CD4-positive, alpha-beta T cell (primary cell): ENCODE measurements at regions not wholly inside any gene's neighbourhood (a gene's known extent, or its start where the extent isn't known, plus 50 kb on each side); places are given as distances from the start of the nearest gene placed in this dataset.

Experiments
- ATAC-seq: fragments of 200-7000 bp; cut with Tn5 transposase; one replicate; pipeline ENCODE4 v1.10.0; 2022; ENCODE audit warnings: mild to moderate bottlenecking; ENCODE audit not compliant: poor library complexity
- CTCF ChIA-PET: fragments of 350-600 bp; sonication (Branson Sonifier 250); formaldehyde crosslinking; loops from one replicate; lab custom pipeline; 2021; ENCODE audit warnings: antibody characterized with exemption, inconsistent platforms; lab: Charles Lee
- POLR2A ChIA-PET: fragments of 350-600 bp; sonication (Branson Sonifier 250); formaldehyde crosslinking; loops from one replicate; lab custom pipeline; 2021; ENCODE audit warnings: antibody characterized with exemption, inconsistent platforms; lab: Charles Lee
- DNase-seq, 14 experiments: peaks; one replicate each; pipeline ENCODE4 v3.0.0-alpha.2; 2013 to 2020; ENCODE audit warnings: mixed read lengths in 2 of 14
- H3K27ac ChIP-seq, 2 donors: one replicate each; pipeline versions ENCODE4 v1.5.1 to v1.7.0; 2013; ENCODE audit warnings: low read length in 2 of 2, low read depth in 1 of 2, mild to moderate bottlenecking in 1 of 2
- H3K27me3 ChIP-seq, 2 experiments: 1 replicate in 1 of 2; 2 replicates in 1 of 2; pipeline versions ENCODE4 v1.6.1 to v1.7.0; 2013; ENCODE audit warnings: low read length in 2 of 2, control low read depth in 1 of 2, mild to moderate bottlenecking in 1 of 2, moderate library complexity in 1 of 2; ENCODE audit not compliant: insufficient read depth in 2 of 2, control insufficient read depth in 1 of 2
- H3K36me3 ChIP-seq: one replicate; pipeline ENCODE4 v1.6.1; 2013; ENCODE audit warnings: low read length, control low read depth; ENCODE audit not compliant: insufficient read depth
- H3K4me1 ChIP-seq: one replicate; pipeline ENCODE4 v1.6.1; 2013; ENCODE audit warnings: low read length, control low read depth; ENCODE audit not compliant: insufficient read depth
- H3K4me3 ChIP-seq: one replicate; pipeline ENCODE4 v1.5.1; 2013; ENCODE audit warnings: mild to moderate bottlenecking, low read length, moderate library complexity
- H3K9me3 ChIP-seq, 2 experiments: 1 replicate in 1 of 2; 2 replicates in 1 of 2; pipeline versions ENCODE4 v1.6.1 to v1.7.0; 2013; ENCODE audit warnings: low read length in 2 of 2, mild to moderate bottlenecking in 2 of 2, control low read depth in 1 of 2, moderate library complexity in 1 of 2; ENCODE audit not compliant: control insufficient read depth in 1 of 2, insufficient read depth in 1 of 2
- H3K27ac Mint-ChIP-seq: one replicate; pipeline ENCODE4 v1.8.0; 2020; ENCODE audit warnings: mixed read lengths
- H3K27me3 Mint-ChIP-seq: one replicate; pipeline ENCODE4 v1.8.0; 2021; ENCODE audit warnings: mixed read lengths
- H3K36me3 Mint-ChIP-seq: one replicate; pipeline ENCODE4 v1.8.0; 2021; ENCODE audit warnings: low read depth, mixed read lengths
- H3K4me1 Mint-ChIP-seq: one replicate; pipeline ENCODE4 v1.8.0; 2021; ENCODE audit warnings: low read depth, mixed read lengths
- H3K4me3 Mint-ChIP-seq: one replicate; pipeline ENCODE4 v1.8.0; 2020; ENCODE audit warnings: mild to moderate bottlenecking, mixed read lengths
- H3K9me3 Mint-ChIP-seq: one replicate; pipeline ENCODE4 v1.8.0; 2020; ENCODE audit warnings: mixed read lengths
- intact Hi-C, 2 experiments: fragments of 100-400 bp; cut with DNase I in 1 of 2; cut with micrococcal nuclease in 1 of 2; formaldehyde crosslinking; loops; one replicate each; pipeline versions ENCODE4 v1.15.1 to v1.9.0; 2023 to 2025; cut with DNase I, micrococcal nuclease
- TF ChIP-seq, protein P1 (sequence below): fragments of 200-600 bp; IDR thresholded peaks from one replicate; pipeline ENCODE4 v1.8.0; 2022; ENCODE audit warnings: antibody characterized with exemption, mild to moderate bottlenecking

- Histone ChIP-seq H3K4me3 (no peak overlapping the region), H3K4me1 (no peaks in the 10 kb centered on the region), H3K27me3 (no peaks in the 10 kb centered on the region), H3K9me3 (no peaks in the 10 kb centered on the region), H3K36me3 (no peaks in the 10 kb centered on the region), H3K27ac (no peak overlapping the region)
- POLR2A ChIA-PET = no interaction called here
- H3K27ac Mint-ChIP-seq = no peak overlapping the region
- no peak for DNase-seq
- no peak for ATAC-seq
- H3K4me1 Mint-ChIP-seq = no peaks in the 10 kb centered on the region
- no peaks in the 10 kb centered on the region for H3K27me3 Mint-ChIP-seq
- H3K4me3 Mint-ChIP-seq = no peak overlapping the region
- CTCF ChIA-PET = interaction anchor here (1.0 kb wide), 1 partner anchor 1072 kb away, joined by 3 read pairs; no protein-coding TSS in a partner anchor
- TF ChIP-seq, protein P1, sequence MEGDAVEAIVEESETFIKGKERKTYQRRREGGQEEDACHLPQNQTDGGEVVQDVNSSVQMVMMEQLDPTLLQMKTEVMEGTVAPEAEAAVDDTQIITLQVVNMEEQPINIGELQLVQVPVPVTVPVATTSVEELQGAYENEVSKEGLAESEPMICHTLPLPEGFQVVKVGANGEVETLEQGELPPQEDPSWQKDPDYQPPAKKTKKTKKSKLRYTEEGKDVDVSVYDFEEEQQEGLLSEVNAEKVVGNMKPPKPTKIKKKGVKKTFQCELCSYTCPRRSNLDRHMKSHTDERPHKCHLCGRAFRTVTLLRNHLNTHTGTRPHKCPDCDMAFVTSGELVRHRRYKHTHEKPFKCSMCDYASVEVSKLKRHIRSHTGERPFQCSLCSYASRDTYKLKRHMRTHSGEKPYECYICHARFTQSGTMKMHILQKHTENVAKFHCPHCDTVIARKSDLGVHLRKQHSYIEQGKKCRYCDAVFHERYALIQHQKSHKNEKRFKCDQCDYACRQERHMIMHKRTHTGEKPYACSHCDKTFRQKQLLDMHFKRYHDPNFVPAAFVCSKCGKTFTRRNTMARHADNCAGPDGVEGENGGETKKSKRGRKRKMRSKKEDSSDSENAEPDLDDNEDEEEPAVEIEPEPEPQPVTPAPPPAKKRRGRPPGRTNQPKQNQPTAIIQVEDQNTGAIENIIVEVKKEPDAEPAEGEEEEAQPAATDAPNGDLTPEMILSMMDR = no peak
- H3K9me3 Mint-ChIP-seq = no peaks in the 10 kb centered on the region
- no peaks in the 10 kb centered on the region for H3K36me3 Mint-ChIP-seq
- intact Hi-C loops = no loop called here
Measured at GRCh38 chr1:172733815-172734214, 74.9 kb downstream of the FASLG start.

DNA sequence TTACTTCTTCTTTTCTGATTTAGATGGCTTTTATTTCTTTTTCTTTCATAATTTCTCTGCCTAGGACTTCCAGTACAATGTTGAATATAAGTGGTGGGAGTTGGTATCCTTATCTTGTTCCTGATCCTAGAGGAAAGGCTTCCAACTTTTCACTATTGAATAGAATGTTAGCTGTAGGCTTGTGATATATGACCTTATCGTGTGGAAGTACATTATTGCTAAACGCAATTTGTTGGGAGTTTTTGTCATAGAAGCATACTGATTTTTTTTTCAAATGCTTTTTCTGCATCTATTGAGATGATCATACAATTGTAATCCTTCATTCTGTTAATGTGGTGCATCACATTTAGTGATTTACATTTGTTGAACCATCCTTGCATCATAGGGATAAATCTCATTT is 79.5 kb downstream of the FASLG start:
- no peak overlapping the region for H3K4me3 ChIP-seq
- no peaks in the 10 kb centered on the region for H3K36me3 ChIP-seq
- TF ChIP-seq, protein P1 = no peak
- Mint-ChIP-seq H3K27me3 (no peaks in the 10 kb centered on the region), H3K4me3 (no peak overlapping the region), H3K36me3 (no peaks in the 10 kb centered on the region), H3K9me3 (no peaks in the 10 kb centered on the region), H3K27ac (no peak overlapping the region), H3K4me1 (peaks cover 5% of the 10 kb centered on the region)
- no peak overlapping the region for H3K27ac ChIP-seq
- H3K27me3 ChIP-seq = no peaks in the 10 kb centered on the region
- ATAC-seq (no peak), DNase-seq (no peak)
- ChIA-PET CTCF (no interaction called here), POLR2A (no interaction called here)
- no peaks in the 10 kb centered on the region for H3K9me3 ChIP-seq
- H3K4me1 ChIP-seq = no peaks in the 10 kb centered on the region
- intact Hi-C loops = no loop called here

- Histone ChIP-seq H3K4me1 (peaks cover 23% of the 10 kb centered on the region), H3K36me3 (no peaks in the 10 kb centered on the region), H3K27ac (no peak overlapping the region), H3K9me3 (no peaks in the 10 kb centered on the region), H3K27me3 (no peaks in the 10 kb centered on the region), H3K4me3 (no peak overlapping the region)
- no peak overlapping the region for H3K27ac Mint-ChIP-seq
- H3K36me3 Mint-ChIP-seq = no peaks in the 10 kb centered on the region
- TF ChIP-seq, protein P1 = peak; percentile 88
- DNase-seq (peak in 4 of 14 experiments; percentile 30 to 75 (median 70)), ATAC-seq (peak; percentile 31)
- ChIA-PET POLR2A (interaction anchor here (1.0 to 1.5 kb wide), 4 partner anchors 36 to 1081 kb away, joined by 3 to 4 read pairs (median 4); partner anchors contain the start of genes DARS2 and SUCO), CTCF (interaction anchor here (0.6 to 1.9 kb wide), 5 partner anchors 15 to 1086 kb away, joined by 3 to 6 read pairs (median 3); no protein-coding TSS in a partner anchor)
- H3K4me1 Mint-ChIP-seq = peaks cover 37% of the 10 kb centered on the region
- intact Hi-C loops = loop anchor here (1.0 to 10.0 kb wide), 10 partner anchors 677 to 1999 kb away; partner anchors contain the start of gene KLHL20 (in 1 of the 2)
- H3K4me3 Mint-ChIP-seq = no peak overlapping the region
- H3K27me3 Mint-ChIP-seq = no peaks in the 10 kb centered on the region
- no peaks in the 10 kb centered on the region for H3K9me3 Mint-ChIP-seq
Measured at GRCh38 chr1:172742599-172743500, 83.9 kb downstream of the FASLG start.
